ENCODE measurements at regions not wholly inside any gene's neighbourhood (a gene's known extent, or its start where the extent isn't known, plus 50 kb on each side); places are given as distances from the start of the nearest gene placed in this dataset.

GRCh38 chr2:104462731-104463130 lies 391.2 kb upstream of the POU3F3 start:
- Mint-ChIP-seq H3K4me3 (no peak overlapping the region), H3K4me1 (peaks cover 2% of the 10 kb centered on the region), H3K36me3 (no peaks in the 10 kb centered on the region), H3K27me3 (ENCODE audit: insufficient read depth, low read depth) (no peaks in the 10 kb centered on the region), H3K27ac (no peak overlapping the region), H3K9me3 (no peaks in the 10 kb centered on the region)
- no peak overlapping the region for H3K4me3 ChIP-seq
- no peaks in the 10 kb centered on the region for H3K9me3 ChIP-seq (ENCODE audit: low read depth)
- H4K20me1 ChIP-seq (ENCODE audit: low read depth), result no peaks in the 10 kb centered on the region
- no peak for DNase-seq (ENCODE audit: low spot score)
- no peak overlapping the region for H3K4me2 ChIP-seq
- H3K27me3 ChIP-seq, result no peaks in the 10 kb centered on the region
- H3K27ac ChIP-seq, result no peak overlapping the region
- no peaks in the 10 kb centered on the region for H3K79me2 ChIP-seq (ENCODE audit: low read depth)
- H2AFZ ChIP-seq (replicated peaks), result no peak overlapping the region
- H3K9ac ChIP-seq, result no peak overlapping the region
- H3K4me1 ChIP-seq, result no peaks in the 10 kb centered on the region
- TF ChIP-seq EZH2 (IDR thresholded peaks at IDR 0.05), result no peak
- TF ChIP-seq EZH2phosphoT487 (IDR thresholded peaks at IDR 0.05), result no peak
- TF ChIP-seq CTCF (IDR thresholded peaks at IDR 0.05), result no peak
- H3F3A ChIP-seq (ENCODE audit: low read depth), result no peaks in the 10 kb centered on the region
- no peaks in the 10 kb centered on the region for H3K36me3 ChIP-seq

GRCh38 chr2:104465981-104466380 lies 387.9 kb upstream of the POU3F3 start:
- Histone ChIP-seq H3F3A (ENCODE audit: low read depth) (no peaks in the 10 kb centered on the region), H4K20me1 (ENCODE audit: low read depth) (no peaks in the 10 kb centered on the region), H3K4me1 (peaks cover 11% of the 10 kb centered on the region), H3K4me3 (no peak overlapping the region), H2AFZ (replicated peaks) (no peak overlapping the region), H3K9ac (no peak overlapping the region), H3K27ac (no peak overlapping the region), H3K79me2 (ENCODE audit: low read depth) (no peaks in the 10 kb centered on the region), H3K27me3 (no peaks in the 10 kb centered on the region), H3K4me2 (no peak overlapping the region), H3K9me3 (ENCODE audit: low read depth) (no peaks in the 10 kb centered on the region), H3K36me3 (no peaks in the 10 kb centered on the region)
- Mint-ChIP-seq H3K27ac (peak overlapping the region; percentile 26), H3K4me3 (no peak overlapping the region), H3K9me3 (no peaks in the 10 kb centered on the region), H3K27me3 (ENCODE audit: insufficient read depth, low read depth) (no peaks in the 10 kb centered on the region), H3K4me1 (peaks cover 12% of the 10 kb centered on the region), H3K36me3 (no peaks in the 10 kb centered on the region)
- TF ChIP-seq EZH2phosphoT487 (IDR thresholded peaks at IDR 0.05), result no peak
- no peak for DNase-seq (ENCODE audit: low spot score)

GRCh38 chr2:104468846-104469245 lies 385.1 kb upstream of the POU3F3 start:
- H3K36me3 ChIP-seq, result no peaks in the 10 kb centered on the region
- H3K9ac ChIP-seq, result no peak overlapping the region
- no peaks in the 10 kb centered on the region for H4K20me1 ChIP-seq (ENCODE audit: low read depth)
- no peaks in the 10 kb centered on the region for H3K27me3 Mint-ChIP-seq (ENCODE audit: insufficient read depth, low read depth)
- no peaks in the 10 kb centered on the region for H3K36me3 Mint-ChIP-seq
- peaks cover 32% of the 10 kb centered on the region for H3K4me1 ChIP-seq
- H3K4me3 ChIP-seq, result no peak overlapping the region
- no peaks in the 10 kb centered on the region for H3K27me3 ChIP-seq
- peaks cover 23% of the 10 kb centered on the region for H3K4me1 Mint-ChIP-seq
- no peaks in the 10 kb centered on the region for H3K9me3 Mint-ChIP-seq
- H3K79me2 ChIP-seq (ENCODE audit: low read depth), result no peaks in the 10 kb centered on the region
- H2AFZ ChIP-seq (replicated peaks), result peak overlapping the region; percentile 32
- H3K27ac ChIP-seq, result no peak overlapping the region
- no peak for TF ChIP-seq EZH2phosphoT487 (IDR thresholded peaks at IDR 0.05)
- TF ChIP-seq EZH2 (IDR thresholded peaks at IDR 0.05), result no peak
- no peak for TF ChIP-seq CTCF (IDR thresholded peaks at IDR 0.05)
- DNase-seq (ENCODE audit: low spot score), result no peak
- no peaks in the 10 kb centered on the region for H3F3A ChIP-seq (ENCODE audit: low read depth)
- H3K9me3 ChIP-seq (ENCODE audit: low read depth), result no peaks in the 10 kb centered on the region
- H3K4me3 Mint-ChIP-seq, result no peak overlapping the region
- H3K4me2 ChIP-seq, result peak overlapping the region; percentile 9
- no peak overlapping the region for H3K27ac Mint-ChIP-seq

GRCh38 chr2:104472076-104472475 lies 381.8 kb upstream of the POU3F3 start:
- H2AFZ ChIP-seq (replicated peaks), result no peak overlapping the region
- H3K9me3 ChIP-seq (ENCODE audit: low read depth), result no peaks in the 10 kb centered on the region
- no peak overlapping the region for H3K4me3 Mint-ChIP-seq
- TF ChIP-seq CTCF (IDR thresholded peaks at IDR 0.05), result no peak
- no peak for TF ChIP-seq EZH2phosphoT487 (IDR thresholded peaks at IDR 0.05)
- no peak for TF ChIP-seq EZH2 (IDR thresholded peaks at IDR 0.05)
- H3K9ac ChIP-seq, result no peak overlapping the region
- H3K36me3 Mint-ChIP-seq, result no peaks in the 10 kb centered on the region
- H3K27me3 ChIP-seq, result no peaks in the 10 kb centered on the region
- no peaks in the 10 kb centered on the region for H3K9me3 Mint-ChIP-seq
- peaks cover 44% of the 10 kb centered on the region for H3K4me1 ChIP-seq
- peak; percentile 28 for DNase-seq (ENCODE audit: low spot score)
- no peak overlapping the region for H3K4me3 ChIP-seq
- peaks cover 41% of the 10 kb centered on the region for H3K4me1 Mint-ChIP-seq
- H3K79me2 ChIP-seq (ENCODE audit: low read depth), result no peaks in the 10 kb centered on the region
- no peaks in the 10 kb centered on the region for H3K27me3 Mint-ChIP-seq (ENCODE audit: insufficient read depth, low read depth)
- no peaks in the 10 kb centered on the region for H3K36me3 ChIP-seq
- H3K27ac Mint-ChIP-seq, result no peak overlapping the region
- no peak overlapping the region for H3K27ac ChIP-seq
- H4K20me1 ChIP-seq (ENCODE audit: low read depth), result no peaks in the 10 kb centered on the region
- H3K4me2 ChIP-seq, result peak overlapping the region; percentile 1
- H3F3A ChIP-seq (ENCODE audit: low read depth), result no peaks in the 10 kb centered on the region

All from neural progenitor cell (in vitro differentiated cells).